AG10803 (cell line): ENCODE measurements at regions not wholly inside any gene's neighbourhood (a gene's known extent, or its start where the extent isn't known, plus 50 kb on each side); places are given as distances from the start of the nearest gene placed in this dataset.

ENCODE experiments used
- DNase-seq: peaks from one replicate; pipeline ENCODE4 v3.0.0; 2010; ENCODE audit warnings: low read depth
- H3K4me3 ChIP-seq: 2 replicates; pipeline ENCODE4 v1.5.1; 2011; ENCODE audit warnings: mild to moderate bottlenecking, low read length, control low read depth
- TF ChIP-seq, protein P1 (sequence below): conservative IDR thresholded peaks from 2 replicates; pipeline ENCODE4 v1.5.1; 2011; ENCODE audit warnings: mild to moderate bottlenecking, low read length, control low read depth, inconsistent platforms

DNA sequence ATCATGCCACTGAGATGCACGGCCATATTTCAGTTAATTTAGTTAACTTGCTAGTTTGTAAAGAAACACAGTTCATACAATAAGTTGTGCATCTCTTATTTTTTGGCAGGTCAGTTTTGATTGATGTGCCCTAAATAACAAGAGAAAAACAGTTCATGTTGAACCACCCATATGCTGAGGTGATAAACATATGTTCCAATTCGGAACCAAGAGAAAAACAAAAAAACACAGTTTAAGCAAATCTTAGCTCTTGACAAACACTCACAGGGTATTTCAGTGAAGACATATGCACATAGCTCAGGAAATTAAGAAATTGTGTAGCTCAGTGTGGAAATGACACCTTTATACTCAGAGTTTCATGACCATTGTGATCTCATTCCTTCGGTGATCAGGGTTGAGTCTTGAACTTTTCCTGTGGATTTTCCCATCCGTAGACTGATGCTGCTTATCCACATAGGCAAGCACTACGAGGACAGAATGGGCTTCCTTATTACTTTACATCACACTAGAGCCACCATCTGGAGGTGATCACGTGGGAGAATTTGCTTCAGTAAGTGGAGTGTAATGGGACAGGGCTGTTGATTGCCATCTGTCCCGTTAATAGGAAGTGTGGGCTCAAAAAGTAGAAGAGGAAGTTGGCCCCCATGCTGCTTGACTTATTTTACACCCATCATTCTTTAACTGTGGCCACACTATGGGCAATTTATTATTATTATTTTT, 773.0 kb downstream of the MTRR start:
- H3K4me3 ChIP-seq, result no peak overlapping the region
- DNase-seq, result no peak
- TF ChIP-seq, protein P1, sequence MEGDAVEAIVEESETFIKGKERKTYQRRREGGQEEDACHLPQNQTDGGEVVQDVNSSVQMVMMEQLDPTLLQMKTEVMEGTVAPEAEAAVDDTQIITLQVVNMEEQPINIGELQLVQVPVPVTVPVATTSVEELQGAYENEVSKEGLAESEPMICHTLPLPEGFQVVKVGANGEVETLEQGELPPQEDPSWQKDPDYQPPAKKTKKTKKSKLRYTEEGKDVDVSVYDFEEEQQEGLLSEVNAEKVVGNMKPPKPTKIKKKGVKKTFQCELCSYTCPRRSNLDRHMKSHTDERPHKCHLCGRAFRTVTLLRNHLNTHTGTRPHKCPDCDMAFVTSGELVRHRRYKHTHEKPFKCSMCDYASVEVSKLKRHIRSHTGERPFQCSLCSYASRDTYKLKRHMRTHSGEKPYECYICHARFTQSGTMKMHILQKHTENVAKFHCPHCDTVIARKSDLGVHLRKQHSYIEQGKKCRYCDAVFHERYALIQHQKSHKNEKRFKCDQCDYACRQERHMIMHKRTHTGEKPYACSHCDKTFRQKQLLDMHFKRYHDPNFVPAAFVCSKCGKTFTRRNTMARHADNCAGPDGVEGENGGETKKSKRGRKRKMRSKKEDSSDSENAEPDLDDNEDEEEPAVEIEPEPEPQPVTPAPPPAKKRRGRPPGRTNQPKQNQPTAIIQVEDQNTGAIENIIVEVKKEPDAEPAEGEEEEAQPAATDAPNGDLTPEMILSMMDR, result no peak

- TF ChIP-seq, protein P1, result no peak
- DNase-seq, result no peak
- no peak overlapping the region for H3K4me3 ChIP-seq
Observed at GRCh38 chr5:8644377-8644776, 775.4 kb downstream of the MTRR start.

DNA sequence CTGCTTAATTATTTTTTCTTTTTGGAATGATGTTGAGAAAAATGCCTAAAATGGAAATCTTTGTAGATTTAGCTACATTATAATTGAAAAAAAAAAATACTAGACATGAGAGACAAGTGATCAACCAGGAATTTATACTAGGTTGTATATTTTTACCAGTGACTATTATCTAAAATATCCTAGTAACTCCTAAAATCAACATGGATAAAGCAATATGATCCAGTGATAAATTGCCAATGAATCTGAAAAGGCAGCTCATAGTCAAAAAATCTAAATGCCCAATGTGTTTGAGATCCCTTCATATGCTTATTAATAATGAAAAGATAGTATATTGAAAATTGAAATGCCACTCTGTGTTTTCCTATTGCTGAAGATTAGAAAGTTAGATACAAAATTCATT, 778.2 kb downstream of the MTRR start:
- H3K4me3 ChIP-seq, result no peak overlapping the region
- TF ChIP-seq, protein P1, result no peak
- DNase-seq, result no peak

DNA sequence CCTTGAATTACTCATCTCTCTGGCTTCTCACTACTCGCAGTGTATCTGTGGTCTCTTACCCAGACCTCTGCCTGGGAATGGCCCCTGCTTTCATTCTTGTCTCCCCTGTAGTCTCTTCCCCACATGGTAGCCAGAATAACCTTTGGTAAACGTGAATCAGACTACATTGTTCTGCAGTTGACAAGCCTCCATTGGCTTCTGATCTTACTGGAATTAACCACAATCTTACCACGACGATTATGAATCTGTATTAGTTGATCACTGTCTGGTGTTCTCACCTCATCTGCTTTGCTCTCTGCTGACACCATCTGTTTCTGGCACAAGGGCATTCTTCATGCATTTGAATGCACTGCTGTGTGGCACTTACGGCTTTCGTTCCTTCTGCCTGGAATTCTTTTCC, 781.2 kb downstream of the MTRR start:
- DNase-seq, result peak; percentile 12
- H3K4me3 ChIP-seq, result no peak overlapping the region
- TF ChIP-seq, protein P1, result no peak; the same call in 1 of the 2 replicates

GRCh38 chr5:8660133-8660893, 791.4 kb downstream of the MTRR start:
- no peak for DNase-seq
- TF ChIP-seq, protein P1, result no peak
- no peak overlapping the region for H3K4me3 ChIP-seq

GRCh38 chr5:8663374-8663773, 794.4 kb downstream of the MTRR start:
- no peak for DNase-seq
- TF ChIP-seq, protein P1, result no peak
- H3K4me3 ChIP-seq, result no peak overlapping the region

DNA sequence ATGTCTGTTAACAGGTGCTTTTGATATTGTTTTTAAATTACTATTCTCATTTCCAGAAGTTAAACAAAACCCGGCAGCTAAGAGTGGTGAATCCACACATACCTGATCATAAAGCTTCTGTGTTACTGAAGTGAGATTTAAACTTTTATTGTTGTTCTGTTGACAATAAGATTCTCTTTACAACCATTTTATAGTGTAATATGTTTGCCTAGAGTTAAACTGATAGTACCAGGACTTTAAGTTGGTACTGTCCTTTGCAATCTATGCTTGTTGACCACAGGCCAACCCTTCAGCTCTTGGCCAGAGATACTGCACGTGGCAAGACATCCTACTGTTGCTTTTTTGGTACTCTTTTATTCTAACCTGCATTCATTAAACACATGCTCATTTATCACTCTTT, 806.2 kb downstream of the MTRR start:
- no peak overlapping the region for H3K4me3 ChIP-seq
- TF ChIP-seq, protein P1, result no peak
- no peak for DNase-seq
